Effector memory CD8-positive, alpha-beta T cell (primary cell): ENCODE measurements at regions not wholly inside any gene's neighbourhood (a gene's known extent, or its start where the extent isn't known, plus 50 kb on each side); places are given as distances from the start of the nearest gene placed in this dataset.

Experiments used
- ATAC-seq: fragments of 150-1000 bp; cut with Tn5 transposase; replicated peaks from 2 replicates; pipeline ENCODE4 v1.10.0; 2021; ENCODE audit warnings: mild to moderate bottlenecking, moderate library complexity
- DNase-seq, 3 experiments: peaks; one replicate each; pipeline ENCODE4 v3.0.0; 2021
- H3K27ac Mint-ChIP-seq, 2 donors: one replicate each; pipeline ENCODE4 v1.8.0; 2022; ENCODE audit warnings: mild to moderate bottlenecking in 2 of 2, mixed read lengths in 2 of 2, moderate library complexity in 2 of 2
- H3K27me3 Mint-ChIP-seq, 2 donors: one replicate each; pipeline ENCODE4 v1.8.0; 2022; ENCODE audit warnings: mixed read lengths in 2 of 2
- H3K36me3 Mint-ChIP-seq: one replicate; pipeline ENCODE4 v1.8.0; 2022; ENCODE audit warnings: mild to moderate bottlenecking, moderate library complexity, mixed read lengths; ENCODE audit not compliant: insufficient read depth
- H3K4me1 Mint-ChIP-seq, 2 donors: one replicate each; pipeline ENCODE4 v1.8.0; 2022; ENCODE audit warnings: low read depth in 2 of 2, mixed read lengths in 2 of 2
- H3K4me3 Mint-ChIP-seq, 2 donors: one replicate each; pipeline ENCODE4 v1.8.0; 2022; ENCODE audit warnings: mild to moderate bottlenecking in 2 of 2, mixed read lengths in 2 of 2, moderate library complexity in 2 of 2
- H3K9me3 Mint-ChIP-seq, 2 donors: one replicate each; pipeline ENCODE4 v1.8.0; 2022; ENCODE audit warnings: mixed read lengths in 2 of 2

DNA sequence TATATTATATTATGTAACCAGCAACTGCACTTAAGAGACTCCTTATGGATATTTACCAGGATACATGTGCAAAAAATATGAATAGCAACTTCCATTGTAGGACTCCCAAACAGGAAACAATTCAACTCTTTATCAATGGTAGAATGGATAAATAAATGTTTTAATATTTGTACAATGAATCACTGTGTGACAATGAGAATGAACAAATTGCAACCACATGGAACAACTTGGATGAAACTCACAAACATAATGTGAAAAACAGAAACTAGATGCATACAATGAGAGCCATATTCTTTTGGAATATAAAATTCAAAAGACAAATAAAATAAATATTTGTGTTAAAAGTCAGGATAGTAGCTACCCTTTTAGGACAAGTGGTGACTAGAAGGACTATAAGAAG is 1015.7 kb downstream of the TECRL start:
- Mint-ChIP-seq H3K4me1 (no peaks in the 10 kb centered on the region), H3K36me3 (no peaks in the 10 kb centered on the region), H3K4me3 (no peak overlapping the region), H3K9me3 (peaks cover 0 to 4% of the 10 kb centered on the region in 2 donors), H3K27me3 (no peaks in the 10 kb centered on the region), H3K27ac (no peak overlapping the region)
- DNase-seq (no peak), ATAC-seq (no peak)

DNA sequence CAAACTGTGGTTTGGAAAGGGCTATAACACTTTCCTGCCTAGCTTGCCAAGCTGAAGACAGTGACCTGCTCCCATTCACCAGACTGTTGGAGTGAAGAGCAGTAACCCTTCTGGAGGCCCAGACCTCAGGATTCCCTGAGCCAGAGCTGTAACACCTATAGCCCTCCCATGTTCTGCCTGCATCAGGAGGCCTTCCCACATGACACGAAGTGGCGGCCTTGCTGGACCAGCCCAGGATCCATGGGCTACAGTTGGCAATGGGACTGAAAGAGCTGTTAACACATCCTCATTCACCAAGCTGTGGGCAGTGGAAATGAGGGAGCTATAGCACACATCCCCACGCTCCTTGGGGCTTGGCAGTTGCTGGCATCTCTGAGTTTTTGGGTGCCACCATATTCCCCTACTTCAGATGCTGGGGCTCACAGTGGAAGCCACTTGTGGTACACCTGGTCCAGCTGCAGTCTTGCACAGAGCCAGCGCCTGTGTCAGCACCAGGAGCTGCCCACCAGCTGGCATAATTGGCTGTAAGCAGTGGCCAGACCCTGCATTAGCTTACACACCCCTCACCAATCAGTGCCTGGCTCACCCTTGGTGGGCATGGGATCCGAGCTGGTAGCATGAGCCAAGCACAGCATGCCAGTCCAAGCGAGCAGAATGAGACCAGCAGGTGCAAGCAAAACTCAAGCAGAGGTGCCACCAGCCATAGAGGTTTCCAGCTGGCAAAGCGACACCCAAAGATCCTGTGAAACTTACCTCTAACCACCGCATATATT is 1029.3 kb downstream of the TECRL start:
- H3K4me3 Mint-ChIP-seq, result no peak overlapping the region

DNA sequence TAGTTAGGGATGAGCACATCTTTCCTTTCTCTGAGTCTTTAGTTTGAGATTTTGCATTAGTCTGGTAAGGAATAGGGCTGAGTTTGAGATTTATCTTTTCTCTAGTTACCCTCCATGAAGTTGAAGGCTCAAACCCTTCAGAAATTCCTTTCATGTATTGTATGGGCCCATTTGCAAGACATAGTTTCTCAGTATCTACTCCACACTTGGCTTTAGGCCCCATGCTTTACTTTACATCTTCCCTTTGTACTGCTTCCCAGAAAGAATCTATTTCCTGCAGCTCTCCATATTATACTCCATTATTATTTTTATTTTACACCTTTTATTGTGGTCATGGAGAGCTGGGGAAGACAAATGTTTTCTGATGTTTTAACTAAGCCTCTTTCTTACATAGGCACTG is 1038.2 kb downstream of the TECRL start:
- Mint-ChIP-seq H3K4me1 (no peaks in the 10 kb centered on the region), H3K27me3 (no peaks in the 10 kb centered on the region), H3K4me3 (no peak overlapping the region), H3K36me3 (no peaks in the 10 kb centered on the region), H3K27ac (no peak overlapping the region), H3K9me3 (peaks cover 0 to 2% of the 10 kb centered on the region in 2 donors)
- DNase-seq (no peak), ATAC-seq (no peak)

More for the DNA sequence above, 1029.3 kb downstream of the TECRL start:
- no peak overlapping the region for H3K27ac Mint-ChIP-seq
- no peaks in the 10 kb centered on the region for H3K36me3 Mint-ChIP-seq
- DNase-seq (no peak), ATAC-seq (no peak)
- H3K27me3 Mint-ChIP-seq, result no peaks in the 10 kb centered on the region
- H3K4me1 Mint-ChIP-seq, result no peaks in the 10 kb centered on the region
- peaks cover 4 to 8% of the 10 kb centered on the region in 2 donors for H3K9me3 Mint-ChIP-seq

DNA sequence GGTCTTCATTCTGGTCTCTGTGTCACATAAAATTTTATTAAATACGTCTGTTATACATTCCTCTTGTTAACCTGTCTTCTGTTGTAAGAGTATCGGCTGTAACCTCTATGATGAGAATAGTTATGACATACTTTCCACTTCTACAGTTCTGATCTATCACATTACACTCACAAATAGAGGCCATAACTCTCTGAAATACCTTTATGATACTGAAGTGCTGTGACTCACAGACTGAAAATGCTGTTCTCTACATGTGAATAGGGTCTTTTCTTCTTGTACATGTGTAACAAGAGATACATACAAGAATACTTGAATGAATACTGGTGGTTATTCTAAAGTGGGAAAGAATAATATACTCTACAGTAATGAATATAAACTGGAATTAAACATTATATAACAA is 1047.6 kb downstream of the TECRL start:
- no peaks in the 10 kb centered on the region for H3K27me3 Mint-ChIP-seq
- no peak overlapping the region for H3K4me3 Mint-ChIP-seq
- no peak for ATAC-seq
- no peaks in the 10 kb centered on the region for H3K36me3 Mint-ChIP-seq
- no peaks in the 10 kb centered on the region for H3K4me1 Mint-ChIP-seq
- H3K9me3 Mint-ChIP-seq, result peaks cover 0 to 5% of the 10 kb centered on the region in 2 donors
- H3K27ac Mint-ChIP-seq, result no peak overlapping the region
- no peak for DNase-seq

DNA sequence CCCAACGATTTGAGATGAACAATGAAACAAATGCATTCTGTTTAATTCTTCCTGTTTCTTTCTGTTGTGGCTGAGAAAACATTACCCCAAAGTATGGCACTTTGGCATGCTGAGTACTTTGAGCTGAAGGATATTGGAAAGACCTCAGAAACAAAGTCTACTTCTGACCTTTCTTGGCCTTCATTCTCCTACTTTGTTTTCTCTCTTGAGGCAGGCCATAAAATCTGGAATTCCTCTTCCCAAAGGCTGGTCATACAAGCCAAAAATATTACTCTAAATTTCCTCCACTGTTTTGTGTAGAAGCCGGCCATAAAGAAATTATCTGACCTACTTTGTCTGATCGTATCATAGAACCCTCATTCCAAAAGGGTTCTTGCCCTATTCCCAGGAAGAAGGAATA is 1048.2 kb downstream of the TECRL start:
- Mint-ChIP-seq H3K4me1 (no peaks in the 10 kb centered on the region), H3K36me3 (no peaks in the 10 kb centered on the region), H3K27me3 (no peaks in the 10 kb centered on the region), H3K27ac (no peak overlapping the region), H3K4me3 (no peak overlapping the region), H3K9me3 (peaks cover 0 to 4% of the 10 kb centered on the region in 2 donors)
- DNase-seq (no peak), ATAC-seq (no peak)

DNA sequence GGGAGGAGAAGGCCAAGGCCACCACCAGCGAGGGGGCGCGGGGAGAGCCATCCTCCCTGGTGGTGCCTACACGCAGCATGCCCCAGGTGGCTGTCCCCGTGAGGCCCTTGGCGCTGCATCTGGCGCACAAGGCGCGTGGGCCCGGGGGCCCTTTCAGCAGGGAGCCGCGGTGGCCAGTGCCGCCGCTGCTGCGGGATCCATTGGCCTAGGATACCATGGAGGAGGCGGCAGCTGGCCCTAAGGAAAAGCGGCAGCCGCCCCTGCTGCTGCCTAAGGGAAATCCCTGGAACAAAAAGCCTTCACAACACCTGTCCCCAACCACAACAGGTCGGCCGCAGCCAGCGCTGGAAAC is 1059.6 kb downstream of the TECRL start:
- DNase-seq (no peak), ATAC-seq (no peak)
- H3K4me3 Mint-ChIP-seq, result no peak overlapping the region
- no peaks in the 10 kb centered on the region for H3K36me3 Mint-ChIP-seq
- peaks cover 6 to 30% of the 10 kb centered on the region in 2 donors for H3K9me3 Mint-ChIP-seq
- H3K27me3 Mint-ChIP-seq, result no peaks in the 10 kb centered on the region
- no peaks in the 10 kb centered on the region for H3K4me1 Mint-ChIP-seq
- H3K27ac Mint-ChIP-seq, result no peak overlapping the region

DNA sequence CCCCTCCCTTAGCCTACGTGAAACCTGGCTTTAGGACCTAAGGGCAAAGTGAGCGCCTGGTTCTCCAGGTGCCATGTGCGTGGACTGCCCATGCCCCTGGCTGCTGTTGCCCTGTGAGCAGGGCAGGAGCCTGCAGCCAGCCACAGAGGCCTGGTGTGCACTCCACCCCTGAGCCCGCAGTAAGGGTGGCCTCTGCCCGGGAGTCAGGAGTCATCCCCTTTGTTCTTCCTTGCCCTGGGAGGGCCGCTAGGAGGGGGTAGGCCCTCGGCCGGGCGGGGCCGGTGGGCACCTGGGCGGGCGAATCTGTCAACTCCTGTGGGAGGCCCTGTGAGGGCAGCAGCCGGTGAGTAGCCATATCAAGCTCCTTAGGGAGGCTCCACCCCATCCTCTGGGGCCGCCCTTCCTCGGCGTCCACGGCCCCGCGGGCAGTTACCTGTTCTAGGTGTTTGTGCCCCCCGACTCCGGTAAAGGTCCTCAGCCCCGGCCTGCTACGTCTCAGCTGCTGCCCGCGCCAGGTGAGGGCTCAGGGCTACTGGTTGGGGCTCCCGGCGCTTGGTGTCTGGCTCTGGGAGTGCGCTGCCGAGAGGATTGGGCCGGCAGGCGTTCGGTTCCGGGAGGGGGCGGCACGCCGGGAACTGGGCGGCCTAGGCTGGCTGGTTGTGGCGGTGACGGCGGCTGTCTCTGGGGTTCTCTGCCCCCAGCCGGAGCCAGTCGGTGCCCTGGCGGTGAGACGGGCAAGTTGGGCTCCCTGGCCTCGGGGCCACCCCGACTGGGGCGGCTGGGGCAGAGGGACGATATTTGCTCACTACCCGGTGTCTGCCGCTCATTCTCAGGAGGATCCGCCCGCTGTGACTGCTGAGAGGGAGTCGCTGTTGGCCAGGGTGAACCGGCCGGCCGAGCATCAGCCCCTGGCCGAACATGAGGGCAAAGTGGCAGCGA is 1060.2 kb downstream of the TECRL start:
- DNase-seq (no peak), ATAC-seq (no peak)
- H3K27ac Mint-ChIP-seq, result no peak overlapping the region
- H3K9me3 Mint-ChIP-seq, result peaks cover 6 to 30% of the 10 kb centered on the region in 2 donors
- no peaks in the 10 kb centered on the region for H3K4me1 Mint-ChIP-seq
- no peak overlapping the region for H3K4me3 Mint-ChIP-seq
- no peaks in the 10 kb centered on the region for H3K36me3 Mint-ChIP-seq
- no peaks in the 10 kb centered on the region for H3K27me3 Mint-ChIP-seq

DNA sequence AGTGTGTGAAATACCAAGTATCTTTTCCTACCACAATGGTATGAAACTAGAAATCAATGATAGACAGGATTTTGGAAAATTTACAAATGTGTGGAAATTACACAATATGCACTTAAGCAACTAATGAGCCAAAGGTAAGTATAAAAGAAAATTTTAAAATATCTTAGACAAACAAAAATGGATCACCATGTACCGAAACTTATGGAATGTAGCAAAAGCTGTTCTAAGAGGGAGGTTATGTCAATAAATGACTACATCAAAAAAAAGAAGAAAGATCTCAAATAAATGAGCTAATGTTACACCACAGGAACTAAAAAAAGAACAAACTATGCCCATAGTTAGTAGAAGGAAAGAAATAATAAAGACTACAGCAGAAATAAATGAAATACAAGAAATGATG is 1084.1 kb downstream of the TECRL start:
- no peak for ATAC-seq
- no peaks in the 10 kb centered on the region for H3K27me3 Mint-ChIP-seq
- H3K4me1 Mint-ChIP-seq, result no peaks in the 10 kb centered on the region
- H3K27ac Mint-ChIP-seq, result no peak overlapping the region
- no peak for DNase-seq
- H3K4me3 Mint-ChIP-seq, result no peak overlapping the region
- no peaks in the 10 kb centered on the region for H3K36me3 Mint-ChIP-seq
- H3K9me3 Mint-ChIP-seq, result peaks cover 4 to 18% of the 10 kb centered on the region in 2 donors

DNA sequence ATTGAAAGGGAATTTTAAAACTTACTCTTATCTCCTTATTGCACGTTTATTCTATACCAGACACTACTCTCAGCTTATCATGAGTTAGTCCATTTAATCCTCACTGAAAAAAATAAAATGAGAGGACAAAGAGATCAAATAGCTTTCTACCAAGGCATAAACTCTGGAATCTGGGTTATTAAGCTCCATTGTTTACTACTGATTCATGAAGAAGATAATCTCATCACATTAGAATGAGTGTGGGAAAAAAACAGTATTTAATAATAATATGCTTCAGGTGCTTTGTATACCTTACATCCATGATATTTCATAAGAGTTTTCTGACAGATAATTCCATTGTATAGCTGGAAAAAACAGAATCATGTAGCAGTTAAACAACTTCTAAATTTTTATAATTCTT is 1092.6 kb downstream of the TECRL start:
- ATAC-seq (no peak), DNase-seq (no peak)
- no peaks in the 10 kb centered on the region for H3K36me3 Mint-ChIP-seq
- no peaks in the 10 kb centered on the region for H3K27me3 Mint-ChIP-seq
- no peak overlapping the region for H3K4me3 Mint-ChIP-seq
- H3K4me1 Mint-ChIP-seq, result no peaks in the 10 kb centered on the region
- no peak overlapping the region for H3K27ac Mint-ChIP-seq
- peaks cover 0 to 6% of the 10 kb centered on the region in 2 donors for H3K9me3 Mint-ChIP-seq

DNA sequence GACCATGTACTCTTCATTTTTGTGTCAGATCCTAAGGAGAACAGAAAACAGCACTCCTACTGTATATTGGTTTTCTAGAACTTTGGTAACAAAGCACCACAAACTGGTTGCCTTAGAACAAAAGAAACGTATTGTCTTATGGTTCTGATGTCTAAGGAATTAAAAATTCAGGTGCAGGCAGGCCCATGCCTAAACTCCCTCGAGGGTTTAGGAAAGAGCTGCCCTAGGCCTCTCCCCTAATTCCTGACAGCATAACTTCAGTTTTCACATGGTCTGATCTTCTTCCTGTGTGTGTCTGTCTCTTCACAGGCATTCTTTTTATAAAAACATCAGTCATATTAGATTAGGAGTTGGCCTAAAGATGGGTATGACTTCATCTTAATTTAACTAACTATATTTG is 1093.6 kb downstream of the TECRL start:
- H3K4me3 Mint-ChIP-seq, result no peak overlapping the region
- H3K36me3 Mint-ChIP-seq, result no peaks in the 10 kb centered on the region
- no peaks in the 10 kb centered on the region for H3K27me3 Mint-ChIP-seq
- no peaks in the 10 kb centered on the region for H3K4me1 Mint-ChIP-seq
- H3K9me3 Mint-ChIP-seq, result peaks cover 0 to 6% of the 10 kb centered on the region in 2 donors
- DNase-seq, result no peak
- ATAC-seq, result no peak
- H3K27ac Mint-ChIP-seq, result no peak overlapping the region

DNA sequence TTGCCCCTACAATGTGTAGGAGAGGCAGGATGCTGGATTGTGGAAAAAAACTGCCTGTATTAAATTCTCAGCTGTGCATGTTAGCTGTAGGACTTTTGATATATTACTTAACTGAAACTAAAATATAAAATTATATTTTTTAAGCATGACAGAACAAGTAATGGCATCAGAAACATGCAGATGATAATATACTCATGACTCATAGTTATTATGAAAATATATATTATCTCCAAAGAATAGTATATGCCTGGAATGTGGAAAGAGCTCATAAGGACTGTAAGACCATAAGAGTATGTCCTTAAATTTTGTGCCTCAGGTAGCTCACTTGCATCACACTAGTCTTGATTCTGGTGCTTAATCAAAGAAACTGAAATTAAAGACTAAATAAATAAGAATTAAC is 1100.6 kb downstream of the TECRL start:
- no peak overlapping the region for H3K27ac Mint-ChIP-seq
- DNase-seq (no peak), ATAC-seq (no peak)
- H3K4me3 Mint-ChIP-seq, result no peak overlapping the region
- no peaks in the 10 kb centered on the region for H3K36me3 Mint-ChIP-seq
- H3K9me3 Mint-ChIP-seq, result peaks cover 2 to 7% of the 10 kb centered on the region in 2 donors
- no peaks in the 10 kb centered on the region for H3K4me1 Mint-ChIP-seq
- H3K27me3 Mint-ChIP-seq, result no peaks in the 10 kb centered on the region

DNA sequence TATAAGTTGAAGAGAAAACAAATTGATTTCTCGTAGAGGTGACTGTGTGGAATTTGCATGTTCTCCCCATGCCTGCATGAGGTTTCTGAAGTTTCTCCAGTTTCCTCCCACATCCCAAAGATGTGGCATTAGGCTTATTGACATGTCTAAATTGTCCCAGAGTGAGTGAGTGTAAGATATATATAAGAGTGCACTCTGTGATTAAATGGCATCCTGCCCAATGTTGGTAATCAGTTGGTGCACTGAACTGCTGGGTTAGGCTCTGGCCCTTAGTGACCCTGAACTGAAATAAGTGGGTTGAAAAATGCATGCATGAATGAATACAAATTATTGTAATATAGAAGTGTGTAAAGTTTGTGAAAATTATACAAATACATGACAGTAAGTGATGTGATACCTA is 1106.5 kb downstream of the TECRL start:
- no peaks in the 10 kb centered on the region for H3K27me3 Mint-ChIP-seq
- H3K27ac Mint-ChIP-seq, result no peak overlapping the region
- ATAC-seq (no peak), DNase-seq (no peak)
- H3K4me1 Mint-ChIP-seq, result no peaks in the 10 kb centered on the region
- H3K9me3 Mint-ChIP-seq, result peaks cover 2 to 7% of the 10 kb centered on the region in 2 donors
- H3K4me3 Mint-ChIP-seq, result no peak overlapping the region
- H3K36me3 Mint-ChIP-seq, result no peaks in the 10 kb centered on the region

DNA sequence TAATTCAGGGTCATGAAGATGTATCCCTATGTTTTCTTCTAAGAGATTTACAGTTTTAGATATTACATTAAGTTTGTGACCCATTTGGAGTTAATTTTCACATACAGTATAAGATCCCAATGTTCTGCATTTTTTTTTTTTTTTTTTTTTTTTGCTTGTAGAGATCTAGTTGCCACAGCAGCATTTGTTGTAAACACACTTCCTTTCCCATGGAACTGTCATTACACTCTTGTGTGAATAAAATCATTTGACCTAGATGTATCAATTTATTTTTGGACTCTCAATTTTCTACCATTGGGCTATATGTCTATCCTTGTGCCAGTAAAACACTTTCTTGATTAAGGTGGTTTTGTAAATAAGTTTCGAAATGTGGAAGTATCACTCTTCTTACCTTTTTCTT is 1107.2 kb downstream of the TECRL start:
- H3K9me3 Mint-ChIP-seq, result peaks cover 2 to 7% of the 10 kb centered on the region in 2 donors
- no peak overlapping the region for H3K4me3 Mint-ChIP-seq
- H3K27me3 Mint-ChIP-seq, result no peaks in the 10 kb centered on the region
- ATAC-seq, result no peak
- H3K4me1 Mint-ChIP-seq, result no peaks in the 10 kb centered on the region
- DNase-seq, result no peak
- H3K36me3 Mint-ChIP-seq, result no peaks in the 10 kb centered on the region
- H3K27ac Mint-ChIP-seq, result no peak overlapping the region

DNA sequence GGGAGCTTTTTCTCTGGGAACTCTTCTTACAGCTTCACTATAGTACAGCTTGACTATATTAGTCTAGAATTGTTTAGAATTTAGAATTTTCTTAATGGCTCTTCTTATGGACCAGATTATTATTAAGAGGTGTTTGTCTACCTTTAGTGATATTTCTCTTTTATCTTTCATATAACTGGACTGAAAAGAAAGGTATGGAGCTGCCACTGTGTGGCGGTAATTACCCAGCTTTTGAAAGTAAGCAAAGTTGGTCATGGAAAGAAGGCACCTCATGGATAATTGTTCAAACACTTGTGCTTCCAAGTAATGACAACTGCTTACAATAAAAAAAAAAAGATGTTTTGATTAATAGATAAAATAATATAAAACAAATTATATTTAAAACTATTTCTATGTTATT is 1112.5 kb downstream of the TECRL start:
- DNase-seq (no peak), ATAC-seq (no peak)
- Mint-ChIP-seq H3K27ac (no peak overlapping the region), H3K36me3 (no peaks in the 10 kb centered on the region), H3K4me1 (no peaks in the 10 kb centered on the region), H3K27me3 (no peaks in the 10 kb centered on the region), H3K9me3 (peaks cover 0 to 11% of the 10 kb centered on the region in 2 donors), H3K4me3 (no peak overlapping the region)
